Activated CD8-positive, alpha-beta T cell treated with anti-CD3 and anti-CD28 coated beads for 36 hours (primary cell): ENCODE measurements at regions not wholly inside any gene's neighbourhood (a gene's known extent, or its start where the extent isn't known, plus 50 kb on each side); places are given as distances from the start of the nearest gene placed in this dataset.

Experiments used
- ATAC-seq: fragments of 200-7000 bp; cut with Tn5 transposase; one replicate; pipeline ENCODE4 v1.10.0; 2021; ENCODE audit warnings: mild to moderate bottlenecking, moderate library complexity
- CTCF ChIA-PET: fragments of 350-600 bp; sonication (Branson Sonifier 250); formaldehyde crosslinking; loops from one replicate; lab custom pipeline; 2021; ENCODE audit warnings: antibody characterized with exemption; lab: Charles Lee
- POLR2A ChIA-PET: fragments of 350-600 bp; sonication (Branson Sonifier 250); formaldehyde crosslinking; loops from one replicate; lab custom pipeline; 2021; ENCODE audit warnings: antibody characterized with exemption; lab: Charles Lee
- DNase-seq: peaks from one replicate; pipeline ENCODE4 v3.0.0-alpha.2; 2020
- H3K27ac Mint-ChIP-seq: one replicate; pipeline ENCODE4 v1.8.0; 2021; ENCODE audit warnings: mild to moderate bottlenecking, mixed read lengths
- H3K27me3 Mint-ChIP-seq: one replicate; pipeline ENCODE4 v1.8.0; 2021; ENCODE audit warnings: mixed read lengths
- H3K36me3 Mint-ChIP-seq: one replicate; pipeline ENCODE4 v1.8.0; 2021; ENCODE audit warnings: low read depth, mixed read lengths
- H3K4me1 Mint-ChIP-seq: one replicate; pipeline ENCODE4 v1.8.0; 2021; ENCODE audit warnings: low read depth, mixed read lengths
- H3K4me3 Mint-ChIP-seq: one replicate; pipeline ENCODE4 v1.8.0; 2021; ENCODE audit warnings: mild to moderate bottlenecking, moderate library complexity, mixed read lengths
- H3K9me3 Mint-ChIP-seq: one replicate; pipeline ENCODE4 v1.8.0; 2021; ENCODE audit warnings: mixed read lengths
- intact Hi-C: fragments of 100-400 bp; cut with micrococcal nuclease; formaldehyde crosslinking; loops from one replicate; pipeline ENCODE4 v1.10.0; 2022
- TF ChIP-seq, protein P1 (sequence below): fragments of 200-600 bp; IDR thresholded peaks from one replicate; pipeline ENCODE4 v1.8.0; 2022; ENCODE audit warnings: antibody characterized with exemption, mild to moderate bottlenecking

DNA sequence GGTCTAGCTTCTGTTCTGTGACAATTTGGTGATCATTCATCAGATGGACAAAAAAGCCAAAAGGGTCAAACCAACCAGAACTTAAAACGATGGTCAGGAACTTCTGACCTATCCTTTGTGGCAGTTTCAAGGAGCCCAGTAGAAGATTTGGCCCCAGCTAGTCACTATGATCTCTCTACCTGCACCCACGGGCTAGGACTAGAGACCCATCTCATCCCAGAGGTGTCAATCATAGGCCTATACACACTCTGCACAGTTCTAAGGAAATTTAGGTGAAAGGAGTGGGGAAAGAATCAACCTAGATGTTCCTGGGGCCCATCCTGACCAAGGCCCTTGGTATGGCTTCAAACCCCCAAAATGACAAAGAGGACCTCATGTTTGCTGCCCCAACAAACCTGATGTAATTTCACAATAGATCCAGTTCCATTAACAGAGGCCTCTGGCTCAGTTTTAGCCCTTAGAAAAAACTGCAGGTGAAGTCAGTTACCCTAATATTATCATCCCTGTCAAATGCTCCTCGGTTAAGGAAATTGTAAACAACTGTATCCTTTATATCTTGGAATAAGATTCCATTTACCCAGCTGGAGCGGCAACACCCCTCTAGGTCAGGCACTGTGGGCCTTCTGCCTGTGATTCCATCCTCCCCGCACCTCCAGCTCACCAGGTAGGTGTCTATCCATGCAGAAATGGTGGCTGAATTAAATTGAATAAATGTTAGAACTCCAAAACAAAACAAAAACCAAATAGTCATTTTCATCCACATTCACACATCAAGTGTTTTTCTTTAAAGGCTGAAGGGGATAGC lies 138.7 kb downstream of the ENC1 start:
- no peaks in the 10 kb centered on the region for H3K27me3 Mint-ChIP-seq
- ChIA-PET POLR2A (no interaction called here), CTCF (no interaction called here)
- no peak overlapping the region for H3K4me3 Mint-ChIP-seq
- H3K9me3 Mint-ChIP-seq: no peaks in the 10 kb centered on the region
- TF ChIP-seq, protein P1, sequence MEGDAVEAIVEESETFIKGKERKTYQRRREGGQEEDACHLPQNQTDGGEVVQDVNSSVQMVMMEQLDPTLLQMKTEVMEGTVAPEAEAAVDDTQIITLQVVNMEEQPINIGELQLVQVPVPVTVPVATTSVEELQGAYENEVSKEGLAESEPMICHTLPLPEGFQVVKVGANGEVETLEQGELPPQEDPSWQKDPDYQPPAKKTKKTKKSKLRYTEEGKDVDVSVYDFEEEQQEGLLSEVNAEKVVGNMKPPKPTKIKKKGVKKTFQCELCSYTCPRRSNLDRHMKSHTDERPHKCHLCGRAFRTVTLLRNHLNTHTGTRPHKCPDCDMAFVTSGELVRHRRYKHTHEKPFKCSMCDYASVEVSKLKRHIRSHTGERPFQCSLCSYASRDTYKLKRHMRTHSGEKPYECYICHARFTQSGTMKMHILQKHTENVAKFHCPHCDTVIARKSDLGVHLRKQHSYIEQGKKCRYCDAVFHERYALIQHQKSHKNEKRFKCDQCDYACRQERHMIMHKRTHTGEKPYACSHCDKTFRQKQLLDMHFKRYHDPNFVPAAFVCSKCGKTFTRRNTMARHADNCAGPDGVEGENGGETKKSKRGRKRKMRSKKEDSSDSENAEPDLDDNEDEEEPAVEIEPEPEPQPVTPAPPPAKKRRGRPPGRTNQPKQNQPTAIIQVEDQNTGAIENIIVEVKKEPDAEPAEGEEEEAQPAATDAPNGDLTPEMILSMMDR: no peak
- no peaks in the 10 kb centered on the region for H3K4me1 Mint-ChIP-seq
- no peak for ATAC-seq
- intact Hi-C loops: no loop called here
- DNase-seq: no peak
- no peak overlapping the region for H3K27ac Mint-ChIP-seq
- H3K36me3 Mint-ChIP-seq: no peaks in the 10 kb centered on the region

DNA sequence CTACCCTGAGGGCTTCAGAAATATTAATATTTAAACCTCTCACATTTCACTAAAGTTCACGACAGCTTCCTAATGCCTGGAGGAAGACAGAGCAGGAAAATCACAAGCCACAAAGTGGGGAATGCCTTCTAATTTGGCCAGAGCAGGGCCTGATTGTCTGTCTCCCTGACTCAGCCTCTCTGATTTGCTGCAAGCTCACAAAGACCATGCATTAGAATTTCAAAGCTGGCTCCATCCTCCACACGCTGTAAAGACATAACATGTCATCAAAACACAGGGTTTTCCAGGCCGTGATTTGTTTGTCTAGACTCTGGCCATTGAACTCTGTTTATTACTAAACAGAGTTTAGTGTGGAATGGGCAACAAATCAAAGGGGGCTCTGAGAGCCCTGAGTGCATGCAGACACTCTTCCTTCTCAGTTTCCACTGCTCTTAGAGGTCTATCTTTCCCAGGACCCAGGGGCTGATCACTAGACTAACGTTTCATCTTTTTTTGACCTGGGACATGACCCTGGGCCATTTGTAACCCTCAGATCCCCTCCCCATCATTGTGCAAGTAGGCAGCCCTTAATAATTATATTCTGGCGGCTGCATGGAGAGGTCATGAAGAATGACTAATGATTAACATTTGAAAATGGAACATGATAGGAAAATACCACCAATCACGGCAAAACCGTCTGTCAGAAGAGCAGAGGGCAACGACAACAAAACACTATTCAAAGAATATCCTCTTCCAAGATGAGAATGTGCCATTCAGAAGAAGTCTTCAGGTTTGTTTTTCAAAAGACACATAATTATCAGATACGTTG lies 140.2 kb downstream of the ENC1 start:
- DNase-seq (no peak), ATAC-seq (no peak)
- ChIA-PET POLR2A (no interaction called here), CTCF (no interaction called here)
- Mint-ChIP-seq H3K27ac (no peak overlapping the region), H3K9me3 (no peaks in the 10 kb centered on the region), H3K36me3 (no peaks in the 10 kb centered on the region), H3K27me3 (no peaks in the 10 kb centered on the region), H3K4me1 (no peaks in the 10 kb centered on the region), H3K4me3 (no peak overlapping the region)
- intact Hi-C loops: no loop called here
- TF ChIP-seq, protein P1: no peak

DNA sequence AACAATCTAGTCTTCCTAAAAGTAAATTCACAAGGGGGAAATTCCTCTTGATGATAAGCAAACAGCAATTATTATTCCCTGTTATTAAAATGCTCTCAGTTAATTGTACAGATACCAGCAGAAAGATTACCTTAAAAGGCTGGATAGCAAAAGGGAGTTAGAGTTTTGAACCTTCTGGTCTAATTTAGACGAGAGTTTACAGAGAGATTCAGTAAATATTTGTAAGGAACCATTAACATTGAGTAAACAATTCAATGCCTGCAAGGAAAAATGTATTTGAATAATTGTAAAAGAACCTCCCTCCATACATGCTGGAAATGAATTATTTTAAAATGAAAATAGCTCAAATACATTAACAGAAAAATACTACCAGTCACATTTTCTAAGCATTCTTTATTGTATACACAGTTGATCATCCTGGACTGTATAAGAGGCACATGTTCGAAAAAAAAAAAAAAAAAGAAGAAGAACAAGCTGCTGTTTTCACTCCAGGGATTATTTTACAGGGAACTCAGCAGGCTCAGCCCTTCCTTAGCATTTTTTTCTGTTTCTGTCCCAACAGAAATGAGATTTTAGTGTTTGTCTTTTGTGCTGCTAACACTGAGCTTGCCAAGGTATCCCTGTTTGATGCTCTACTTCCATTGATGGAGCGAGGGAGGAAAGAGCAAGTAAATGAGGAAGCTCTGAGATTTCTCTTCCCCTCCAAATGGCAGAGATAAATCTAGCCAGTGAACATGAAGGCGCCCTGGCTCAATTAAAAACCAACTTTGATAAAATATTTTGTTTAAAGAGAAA lies 141.1 kb downstream of the ENC1 start:
- POLR2A ChIA-PET: no interaction called here
- Mint-ChIP-seq H3K4me1 (no peaks in the 10 kb centered on the region), H3K4me3 (no peak overlapping the region), H3K36me3 (no peaks in the 10 kb centered on the region), H3K27ac (no peak overlapping the region), H3K9me3 (no peaks in the 10 kb centered on the region), H3K27me3 (peaks cover under 1% of the 10 kb centered on the region)
- intact Hi-C loops: no loop called here
- ATAC-seq: no peak
- DNase-seq: no peak
- CTCF ChIA-PET: no interaction called here
- TF ChIP-seq, protein P1: no peak

DNA sequence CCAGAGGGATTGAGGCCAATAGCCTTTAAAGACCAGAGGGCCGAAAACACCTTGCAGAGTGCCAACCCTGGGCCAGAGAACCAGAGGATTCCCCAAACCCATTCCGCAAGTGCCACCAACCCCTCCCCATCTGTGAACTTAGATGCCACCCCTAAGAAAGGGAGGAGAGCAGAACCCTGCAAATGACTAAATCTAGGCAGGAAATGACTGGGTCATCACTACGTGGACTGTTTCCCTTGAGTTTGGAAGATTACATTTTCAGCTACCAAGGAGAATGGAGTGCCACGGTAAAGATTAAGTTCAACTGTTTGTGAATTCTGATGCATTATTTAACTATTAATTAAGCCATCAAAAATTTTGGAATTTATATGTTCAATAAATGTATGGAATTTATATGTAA lies 142.8 kb downstream of the ENC1 start:
- TF ChIP-seq, protein P1: no peak
- no peaks in the 10 kb centered on the region for H3K4me1 Mint-ChIP-seq
- H3K9me3 Mint-ChIP-seq: no peaks in the 10 kb centered on the region
- intact Hi-C loops: no loop called here
- no peak for DNase-seq
- no peaks in the 10 kb centered on the region for H3K36me3 Mint-ChIP-seq
- ChIA-PET CTCF (no interaction called here), POLR2A (no interaction called here)
- no peak overlapping the region for H3K27ac Mint-ChIP-seq
- no peak overlapping the region for H3K4me3 Mint-ChIP-seq
- peaks cover 3% of the 10 kb centered on the region for H3K27me3 Mint-ChIP-seq
- ATAC-seq: no peak
